SK-N-SH treated with all-trans-retinoic acid at 6 μM for 48 hours (cell line): ENCODE measurements at regions not wholly inside any gene's neighbourhood (a gene's known extent, or its start where the extent isn't known, plus 50 kb on each side); places are given as distances from the start of the nearest gene placed in this dataset.

Experiments
- ATAC-seq: fragments of 200-7000 bp; cut with Tn5 transposase; 3 replicates; pipeline ENCODE4 v1.9.1; 2020; ENCODE audit warnings: mild to moderate bottlenecking, moderate library complexity
- ARNTL ChIP-seq: fragments of 450-650 bp; formaldehyde crosslinking; IDR thresholded peaks from 2 replicates; pipeline ENCODE4 v1.5.0; 2020; ENCODE audit warnings: low read depth, mild to moderate bottlenecking, moderate library complexity, borderline replicate concordance
- BACH2 ChIP-seq: fragments of 250-450 bp; sonication (Bioruptor Pico); IDR thresholded peaks from 2 replicates; pipeline ENCODE4 v1.9.0; 2021; ENCODE audit warnings: mild to moderate bottlenecking, borderline replicate concordance
- CSDC2 ChIP-seq: fragments of 250-450 bp; sonication (Bioruptor Pico); IDR thresholded peaks from 2 replicates; pipeline ENCODE4 v1.5.0; 2020; ENCODE audit warnings: mild to moderate bottlenecking, moderate library complexity
- ESRRG ChIP-seq: fragments of 250-450 bp; sonication (Bioruptor Pico); IDR thresholded peaks from 2 replicates; pipeline ENCODE4 v1.6.1; 2021; ENCODE audit warnings: mild to moderate bottlenecking
- GLIS3 ChIP-seq: fragments of 250-450 bp; sonication (Bioruptor Pico); IDR thresholded peaks from 2 replicates; pipeline ENCODE4 v1.5.0; 2020; ENCODE audit warnings: mild to moderate bottlenecking, moderate library complexity
- ISL1 ChIP-seq: fragments of 250-450 bp; sonication (Bioruptor Pico); IDR thresholded peaks from 2 replicates; pipeline ENCODE4 v2.1.2; 2022; ENCODE audit warnings: mild to moderate bottlenecking, moderate library complexity
- OSR1 ChIP-seq: fragments of 250-450 bp; sonication (Bioruptor Pico); IDR thresholded peaks from 2 replicates; pipeline ENCODE4 v1.8.0; 2022; ENCODE audit warnings: moderate library complexity, mild to moderate bottlenecking, inconsistent platforms
- PPARA ChIP-seq: fragments of 250-450 bp; sonication (Bioruptor Pico); IDR thresholded peaks from 2 replicates; pipeline ENCODE4 v1.5.0; 2020; ENCODE audit warnings: mild to moderate bottlenecking, borderline replicate concordance
- RARB ChIP-seq: fragments of 250-450 bp; sonication (Bioruptor Pico); IDR thresholded peaks from 2 replicates; pipeline ENCODE4 v1.8.0; 2021; ENCODE audit warnings: mild to moderate bottlenecking, moderate library complexity
- SNAI2 ChIP-seq: fragments of 250-450 bp; sonication (Bioruptor Pico); IDR thresholded peaks from 2 replicates; pipeline ENCODE4 v1.5.0; 2020; ENCODE audit warnings: mild to moderate bottlenecking, moderate library complexity
- TCF4 ChIP-seq: fragments of 250-450 bp; sonication (Bioruptor Pico); IDR thresholded peaks from 2 replicates; pipeline ENCODE4 v1.8.0; 2021; ENCODE audit warnings: mild to moderate bottlenecking, moderate library complexity, borderline replicate concordance
- TOX ChIP-seq: fragments of 250-450 bp; sonication (Bioruptor Pico); IDR thresholded peaks from 2 replicates; pipeline ENCODE4 v1.8.0; 2021; ENCODE audit warnings: mild to moderate bottlenecking, moderate library complexity, borderline replicate concordance
- ZC3H10 ChIP-seq: fragments of 250-450 bp; sonication (Bioruptor Pico); IDR thresholded peaks from 2 replicates; pipeline ENCODE4 v1.5.1; 2021; ENCODE audit warnings: mild to moderate bottlenecking, moderate library complexity
- ZFP3 ChIP-seq: fragments of 250-450 bp; sonication (Bioruptor Pico); IDR thresholded peaks from 2 replicates; pipeline ENCODE4 v1.5.0; 2020; ENCODE audit warnings: mild to moderate bottlenecking, moderate library complexity
- ZFP30 ChIP-seq: fragments of 450-650 bp; formaldehyde crosslinking; IDR thresholded peaks from 2 replicates; pipeline ENCODE4 v1.5.0; 2022; ENCODE audit warnings: mild to moderate bottlenecking, moderate library complexity
- ZNF70 ChIP-seq: fragments of 450-650 bp; formaldehyde crosslinking; IDR thresholded peaks from 2 replicates; pipeline ENCODE4 v1.5.0; 2020; ENCODE audit warnings: mild to moderate bottlenecking, moderate library complexity
- ZNF8 ChIP-seq: fragments of 450-650 bp; formaldehyde crosslinking; IDR thresholded peaks from 2 replicates; pipeline ENCODE4 v1.5.0; 2020; ENCODE audit warnings: mild to moderate bottlenecking, moderate library complexity
- TF ChIP-seq, protein P1 (sequence below): fragments of 250-450 bp; sonication (Bioruptor Pico); IDR thresholded peaks from 2 replicates; pipeline ENCODE4 v1.5.1; 2021; ENCODE audit warnings: mild to moderate bottlenecking, moderate library complexity
- TF ChIP-seq, protein P2 (sequence below): fragments of 250-450 bp; sonication (Bioruptor Pico); IDR thresholded peaks from 2 replicates; pipeline ENCODE4 v1.8.0; 2020; ENCODE audit warnings: mild to moderate bottlenecking, moderate library complexity, borderline replicate concordance
- TF ChIP-seq, protein P3 (sequence below): fragments of 250-450 bp; sonication (Bioruptor Pico); IDR thresholded peaks from 2 replicates; pipeline ENCODE4 v1.5.0; 2020; ENCODE audit warnings: mild to moderate bottlenecking, moderate library complexity
- TF ChIP-seq, protein P4 (sequence below): fragments of 250-450 bp; sonication (Bioruptor Pico); IDR thresholded peaks from 2 replicates; pipeline ENCODE4 v1.5.1; 2020; ENCODE audit warnings: low read depth, mild to moderate bottlenecking, moderate library complexity
- TF ChIP-seq, protein P5 (sequence below): fragments of 250-450 bp; sonication (Bioruptor Pico); IDR thresholded peaks from 2 replicates; pipeline ENCODE4 v1.8.0; 2021; ENCODE audit warnings: low read depth, mild to moderate bottlenecking, moderate library complexity, borderline replicate concordance

DNA sequence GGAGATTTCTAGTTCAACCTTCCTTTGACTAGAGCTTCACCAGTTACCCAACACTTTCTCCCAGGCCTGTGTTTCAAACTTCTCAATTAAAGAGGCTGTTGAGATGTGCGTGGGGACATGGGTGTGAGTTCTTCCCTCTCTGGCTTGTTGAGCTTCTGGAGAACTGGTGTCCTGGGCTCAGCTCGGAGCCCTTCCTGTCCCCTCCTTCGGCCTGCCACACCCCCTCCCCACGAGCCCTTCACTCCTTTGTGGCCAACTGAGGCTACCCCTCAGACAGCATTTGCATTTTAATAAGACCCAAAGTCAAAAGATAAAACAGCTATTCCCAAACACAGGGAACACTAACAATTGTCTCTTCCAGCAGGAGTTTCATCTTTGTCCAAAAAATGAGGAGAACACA, 123.3 kb upstream of the MLN start:
- TF ChIP-seq, protein P1, sequence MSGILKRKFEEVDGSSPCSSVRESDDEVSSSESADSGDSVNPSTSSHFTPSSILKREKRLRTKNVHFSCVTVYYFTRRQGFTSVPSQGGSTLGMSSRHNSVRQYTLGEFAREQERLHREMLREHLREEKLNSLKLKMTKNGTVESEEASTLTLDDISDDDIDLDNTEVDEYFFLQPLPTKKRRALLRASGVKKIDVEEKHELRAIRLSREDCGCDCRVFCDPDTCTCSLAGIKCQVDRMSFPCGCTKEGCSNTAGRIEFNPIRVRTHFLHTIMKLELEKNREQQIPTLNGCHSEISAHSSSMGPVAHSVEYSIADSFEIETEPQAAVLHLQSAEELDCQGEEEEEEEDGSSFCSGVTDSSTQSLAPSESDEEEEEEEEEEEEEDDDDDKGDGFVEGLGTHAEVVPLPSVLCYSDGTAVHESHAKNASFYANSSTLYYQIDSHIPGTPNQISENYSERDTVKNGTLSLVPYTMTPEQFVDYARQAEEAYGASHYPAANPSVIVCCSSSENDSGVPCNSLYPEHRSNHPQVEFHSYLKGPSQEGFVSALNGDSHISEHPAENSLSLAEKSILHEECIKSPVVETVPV = no peak
- TF ChIP-seq ZNF8 (CRISPR knock-in tag) (no peak), ZC3H10 (CRISPR knock-in tag) (no peak), ESRRG (CRISPR knock-in tag) (no peak), SNAI2 (CRISPR knock-in tag) (no peak), ARNTL (CRISPR knock-in tag) (no peak), TCF4 (CRISPR knock-in tag) (no peak), ZNF70 (CRISPR knock-in tag) (no peak), PPARA (no peak), ISL1 (CRISPR knock-in tag) (no peak), ZFP3 (CRISPR knock-in tag) (no peak), OSR1 (CRISPR knock-in tag) (no peak), CSDC2 (no peak), BACH2 (no peak), RARB (no peak)
- TF ChIP-seq, protein P2, sequence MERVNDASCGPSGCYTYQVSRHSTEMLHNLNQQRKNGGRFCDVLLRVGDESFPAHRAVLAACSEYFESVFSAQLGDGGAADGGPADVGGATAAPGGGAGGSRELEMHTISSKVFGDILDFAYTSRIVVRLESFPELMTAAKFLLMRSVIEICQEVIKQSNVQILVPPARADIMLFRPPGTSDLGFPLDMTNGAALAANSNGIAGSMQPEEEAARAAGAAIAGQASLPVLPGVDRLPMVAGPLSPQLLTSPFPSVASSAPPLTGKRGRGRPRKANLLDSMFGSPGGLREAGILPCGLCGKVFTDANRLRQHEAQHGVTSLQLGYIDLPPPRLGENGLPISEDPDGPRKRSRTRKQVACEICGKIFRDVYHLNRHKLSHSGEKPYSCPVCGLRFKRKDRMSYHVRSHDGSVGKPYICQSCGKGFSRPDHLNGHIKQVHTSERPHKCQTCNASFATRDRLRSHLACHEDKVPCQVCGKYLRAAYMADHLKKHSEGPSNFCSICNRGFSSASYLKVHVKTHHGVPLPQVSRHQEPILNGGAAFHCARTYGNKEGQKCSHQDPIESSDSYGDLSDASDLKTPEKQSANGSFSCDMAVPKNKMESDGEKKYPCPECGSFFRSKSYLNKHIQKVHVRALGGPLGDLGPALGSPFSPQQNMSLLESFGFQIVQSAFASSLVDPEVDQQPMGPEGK (CRISPR knock-in tag) = no peak
- TF ChIP-seq, protein P3, sequence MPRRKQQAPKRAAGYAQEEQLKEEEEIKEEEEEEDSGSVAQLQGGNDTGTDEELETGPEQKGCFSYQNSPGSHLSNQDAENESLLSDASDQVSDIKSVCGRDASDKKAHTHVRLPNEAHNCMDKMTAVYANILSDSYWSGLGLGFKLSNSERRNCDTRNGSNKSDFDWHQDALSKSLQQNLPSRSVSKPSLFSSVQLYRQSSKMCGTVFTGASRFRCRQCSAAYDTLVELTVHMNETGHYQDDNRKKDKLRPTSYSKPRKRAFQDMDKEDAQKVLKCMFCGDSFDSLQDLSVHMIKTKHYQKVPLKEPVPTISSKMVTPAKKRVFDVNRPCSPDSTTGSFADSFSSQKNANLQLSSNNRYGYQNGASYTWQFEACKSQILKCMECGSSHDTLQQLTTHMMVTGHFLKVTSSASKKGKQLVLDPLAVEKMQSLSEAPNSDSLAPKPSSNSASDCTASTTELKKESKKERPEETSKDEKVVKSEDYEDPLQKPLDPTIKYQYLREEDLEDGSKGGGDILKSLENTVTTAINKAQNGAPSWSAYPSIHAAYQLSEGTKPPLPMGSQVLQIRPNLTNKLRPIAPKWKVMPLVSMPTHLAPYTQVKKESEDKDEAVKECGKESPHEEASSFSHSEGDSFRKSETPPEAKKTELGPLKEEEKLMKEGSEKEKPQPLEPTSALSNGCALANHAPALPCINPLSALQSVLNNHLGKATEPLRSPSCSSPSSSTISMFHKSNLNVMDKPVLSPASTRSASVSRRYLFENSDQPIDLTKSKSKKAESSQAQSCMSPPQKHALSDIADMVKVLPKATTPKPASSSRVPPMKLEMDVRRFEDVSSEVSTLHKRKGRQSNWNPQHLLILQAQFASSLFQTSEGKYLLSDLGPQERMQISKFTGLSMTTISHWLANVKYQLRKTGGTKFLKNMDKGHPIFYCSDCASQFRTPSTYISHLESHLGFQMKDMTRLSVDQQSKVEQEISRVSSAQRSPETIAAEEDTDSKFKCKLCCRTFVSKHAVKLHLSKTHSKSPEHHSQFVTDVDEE = no peak
- TF ChIP-seq, protein P4, sequence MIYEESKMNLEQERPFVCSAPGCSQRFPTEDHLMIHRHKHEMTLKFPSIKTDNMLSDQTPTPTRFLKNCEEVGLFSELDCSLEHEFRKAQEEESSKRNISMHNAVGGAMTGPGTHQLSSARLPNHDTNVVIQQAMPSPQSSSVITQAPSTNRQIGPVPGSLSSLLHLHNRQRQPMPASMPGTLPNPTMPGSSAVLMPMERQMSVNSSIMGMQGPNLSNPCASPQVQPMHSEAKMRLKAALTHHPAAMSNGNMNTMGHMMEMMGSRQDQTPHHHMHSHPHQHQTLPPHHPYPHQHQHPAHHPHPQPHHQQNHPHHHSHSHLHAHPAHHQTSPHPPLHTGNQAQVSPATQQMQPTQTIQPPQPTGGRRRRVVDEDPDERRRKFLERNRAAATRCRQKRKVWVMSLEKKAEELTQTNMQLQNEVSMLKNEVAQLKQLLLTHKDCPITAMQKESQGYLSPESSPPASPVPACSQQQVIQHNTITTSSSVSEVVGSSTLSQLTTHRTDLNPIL = no peak
- TF ChIP-seq, protein P5, sequence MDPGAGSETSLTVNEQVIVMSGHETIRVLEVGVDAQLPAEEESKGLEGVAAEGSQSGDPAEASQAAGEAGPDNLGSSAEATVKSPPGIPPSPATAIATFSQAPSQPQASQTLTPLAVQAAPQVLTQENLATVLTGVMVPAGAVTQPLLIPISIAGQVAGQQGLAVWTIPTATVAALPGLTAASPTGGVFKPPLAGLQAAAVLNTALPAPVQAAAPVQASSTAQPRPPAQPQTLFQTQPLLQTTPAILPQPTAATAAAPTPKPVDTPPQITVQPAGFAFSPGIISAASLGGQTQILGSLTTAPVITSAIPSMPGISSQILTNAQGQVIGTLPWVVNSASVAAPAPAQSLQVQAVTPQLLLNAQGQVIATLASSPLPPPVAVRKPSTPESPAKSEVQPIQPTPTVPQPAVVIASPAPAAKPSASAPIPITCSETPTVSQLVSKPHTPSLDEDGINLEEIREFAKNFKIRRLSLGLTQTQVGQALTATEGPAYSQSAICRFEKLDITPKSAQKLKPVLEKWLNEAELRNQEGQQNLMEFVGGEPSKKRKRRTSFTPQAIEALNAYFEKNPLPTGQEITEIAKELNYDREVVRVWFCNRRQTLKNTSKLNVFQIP (CRISPR knock-in tag) = no peak
- TF ChIP-seq, all 23 proteins: peak for 0
- ATAC-seq = no peak

DNA sequence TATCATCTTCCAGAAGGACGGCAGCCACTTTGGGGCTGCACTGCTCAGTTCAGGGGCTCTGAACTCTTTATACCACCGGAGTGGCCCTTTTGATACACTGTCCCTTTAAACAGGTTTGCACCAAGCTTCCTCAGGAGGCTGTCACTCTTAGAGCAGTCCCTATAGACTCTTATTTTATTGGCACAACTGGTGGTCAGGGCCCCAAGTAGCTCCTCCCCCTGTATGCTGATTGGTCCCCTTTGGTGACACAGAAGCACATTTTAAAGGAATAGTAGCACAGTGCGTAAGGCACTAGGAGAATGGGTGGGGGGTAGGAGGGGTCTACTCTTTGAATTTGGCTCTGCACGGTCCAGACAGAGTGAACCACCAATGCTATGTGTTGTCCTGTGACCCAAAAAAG, 122.6 kb upstream of the MLN start:
- ATAC-seq = peak; percentile 66

More for the DNA sequence above, 122.6 kb upstream of the MLN start:
- TF ChIP-seq ARNTL (CRISPR knock-in tag) (no peak), ZNF70 (CRISPR knock-in tag) (no peak), ESRRG (CRISPR knock-in tag) (no peak), SNAI2 (CRISPR knock-in tag) (no peak), ZFP3 (CRISPR knock-in tag) (no peak), TOX (no peak), BACH2 (no peak), ZFP30 (CRISPR knock-in tag) (no peak), RARB (no peak), PPARA (no peak), GLIS3 (CRISPR knock-in tag) (no peak)
- TF ChIP-seq, protein P3 = no peak
- TF ChIP-seq, protein P2 (CRISPR knock-in tag) = no peak
- TF ChIP-seq, protein P5 (CRISPR knock-in tag) = no peak
